Endometrial microvascular endothelial cells (primary cell): ENCODE measurements at regions not wholly inside any gene's neighbourhood (a gene's known extent, or its start where the extent isn't known, plus 50 kb on each side); places are given as distances from the start of the nearest gene placed in this dataset.

Experiments used
- in situ Hi-C: cut with HindIII; loops from 2 replicates; pipeline ENCODE4 v1.10.0; 2017; ENCODE audit warnings: low sequenced_read_pairs, low pct_unique_long_range_greater_than_20kb; ENCODE audit errors: inconsistent ontology term

- in situ Hi-C loops: no loop called here
Measured at GRCh38 chr16:54694651-54695050, 236.0 kb upstream of the IRX5 start.

- in situ Hi-C loops: no loop called here
Measured at GRCh38 chr16:54693864-54694263, 236.8 kb upstream of the IRX5 start.

- in situ Hi-C loops: no loop called here
Measured at GRCh38 chr16:54690710-54691109, 240.0 kb upstream of the IRX5 start.

- in situ Hi-C loops: no loop called here
Measured at GRCh38 chr16:54690306-54690705, 240.4 kb upstream of the IRX5 start.

- in situ Hi-C loops: no loop called here
Measured at GRCh38 chr16:54689072-54689865, 241.4 kb upstream of the IRX5 start.

- in situ Hi-C loops: no loop called here
Measured at GRCh38 chr16:54688339-54688738, 242.3 kb upstream of the IRX5 start.

- in situ Hi-C loops: no loop called here
Measured at GRCh38 chr16:54687043-54687899, 243.4 kb upstream of the IRX5 start.

- in situ Hi-C loops: no loop called here
Measured at GRCh38 chr16:54685682-54686081, 245.0 kb upstream of the IRX5 start.

GRCh38 chr16:54679531-54679930 is 251.1 kb upstream of the IRX5 start:
- in situ Hi-C loops: no loop called here

- in situ Hi-C loops: no loop called here
Measured at GRCh38 chr16:54677308-54677950, 253.2 kb upstream of the IRX5 start.

- in situ Hi-C loops: no loop called here
Measured at GRCh38 chr16:54673313-54673712, 257.4 kb upstream of the IRX5 start.

- in situ Hi-C loops: no loop called here
Measured at GRCh38 chr16:54672500-54672899, 258.2 kb upstream of the IRX5 start.

- in situ Hi-C loops: no loop called here
Measured at GRCh38 chr16:54657709-54658102, 273.0 kb upstream of the IRX5 start.

GRCh38 chr16:54657058-54657708 is 273.5 kb upstream of the IRX5 start:
- in situ Hi-C loops: no loop called here

- in situ Hi-C loops: no loop called here
Measured at GRCh38 chr16:54655121-54655590, 275.5 kb upstream of the IRX5 start.

GRCh38 chr16:54654429-54654828 is 276.2 kb upstream of the IRX5 start:
- in situ Hi-C loops: no loop called here

GRCh38 chr16:54652201-54652770 is 278.4 kb upstream of the IRX5 start:
- in situ Hi-C loops: no loop called here

GRCh38 chr16:54651440-54652195 is 279.0 kb upstream of the IRX5 start:
- in situ Hi-C loops: no loop called here
